Myocyte (in vitro differentiated cells): ENCODE measurements at regions not wholly inside any gene's neighbourhood (a gene's known extent, or its start where the extent isn't known, plus 50 kb on each side); places are given as distances from the start of the nearest gene placed in this dataset.
A peak's percentile ranks its signal among the peaks of the same experiment; 100 is the strongest.

Experiments
- DNase-seq: peaks from one replicate; pipeline ENCODE4 v3.0.0-alpha.2; 2012; ENCODE audit warnings: low read depth

DNA sequence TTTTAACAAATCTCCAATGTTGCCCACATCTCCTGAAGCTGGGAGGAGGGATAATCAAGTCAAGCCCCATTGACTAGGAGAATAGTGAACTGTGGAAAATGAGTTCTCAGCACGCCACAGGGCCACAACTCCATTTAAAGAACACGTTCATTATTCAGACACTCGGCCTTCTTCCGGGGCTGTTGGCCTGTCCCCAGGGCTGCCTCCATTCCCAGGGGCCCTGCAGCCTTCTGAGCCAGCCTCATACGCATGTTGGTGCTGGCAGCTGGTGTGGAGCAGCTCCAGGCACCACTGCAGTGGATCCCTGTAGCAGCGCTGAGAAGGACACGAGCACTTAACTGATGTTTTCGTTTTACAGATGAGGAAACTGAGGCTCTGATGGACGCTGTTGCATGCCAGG is 87.5 kb upstream of the RCN1 start:
- no peak for DNase-seq

DNA sequence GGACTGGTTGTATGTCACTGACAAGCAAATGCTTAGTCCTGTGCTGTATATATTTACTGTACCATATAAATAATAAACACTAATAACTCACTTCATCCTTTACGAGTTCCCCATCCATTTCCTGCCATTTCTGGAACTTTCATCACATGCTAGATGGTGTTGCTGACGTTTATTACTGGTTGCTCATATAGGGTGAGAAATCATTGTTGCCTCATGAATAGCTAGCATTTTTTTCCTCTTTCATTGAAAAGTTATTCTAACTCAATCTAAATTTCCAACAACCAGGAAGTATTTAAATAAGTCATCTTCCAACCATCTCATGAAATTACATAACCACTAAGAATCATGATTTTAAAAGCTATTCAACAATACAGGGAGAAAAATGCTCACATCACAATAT is 88.6 kb upstream of the RCN1 start:
- no peak for DNase-seq

DNA sequence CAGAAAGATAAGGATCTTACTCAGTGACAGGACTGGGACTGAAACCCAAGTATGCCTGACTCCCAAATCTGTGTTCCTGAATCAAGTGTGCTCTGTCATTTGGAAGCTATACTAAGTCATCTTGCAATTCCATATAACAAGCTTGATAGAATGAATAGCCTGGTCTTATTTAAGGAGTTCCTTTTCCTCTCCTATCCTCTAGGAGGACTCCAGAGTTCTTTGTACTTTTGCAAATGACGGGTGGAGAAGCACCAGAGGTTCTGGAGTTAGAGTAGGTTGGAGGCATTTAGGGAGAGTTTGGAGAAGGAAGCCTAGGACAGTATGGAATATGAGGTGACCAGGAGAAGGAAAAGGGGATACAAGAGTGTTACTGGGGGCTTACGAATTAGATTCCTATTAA is 92.9 kb upstream of the RCN1 start:
- no peak for DNase-seq

DNA sequence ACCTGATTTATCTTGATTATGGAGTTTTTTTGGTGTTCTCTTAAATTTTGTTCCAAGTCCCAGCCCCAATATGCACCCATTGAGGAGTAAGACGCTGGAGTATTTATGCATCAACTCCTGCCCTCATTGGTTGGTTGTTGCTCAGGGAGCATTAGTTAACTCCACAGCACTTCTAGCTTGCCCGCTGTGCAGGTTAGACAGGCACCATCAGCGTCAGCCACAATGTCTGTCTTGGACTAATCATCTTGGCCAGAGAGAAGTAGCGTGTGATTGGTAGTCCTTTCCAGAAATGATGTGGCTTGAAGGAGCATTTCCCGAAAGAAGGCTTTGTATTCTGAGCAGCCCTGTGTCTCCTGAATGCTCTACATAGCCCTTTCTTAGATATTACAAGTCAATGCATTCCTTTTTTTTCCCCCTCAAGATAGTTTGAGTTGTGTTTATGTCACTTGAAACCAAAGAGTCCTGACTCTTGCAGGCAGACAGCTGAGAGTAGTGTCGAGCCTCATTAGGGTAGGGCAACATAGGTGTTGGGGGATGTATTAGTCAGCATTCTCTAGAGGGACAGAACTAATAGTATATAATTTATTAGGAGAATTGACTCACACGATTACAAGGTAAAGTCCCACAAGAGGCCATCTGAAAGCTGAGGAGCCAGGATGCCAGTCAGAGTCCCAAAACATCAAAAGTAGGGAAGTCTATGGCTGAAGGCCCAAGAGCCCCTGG is 94.6 kb upstream of the RCN1 start:
- DNase-seq: no peak

DNA sequence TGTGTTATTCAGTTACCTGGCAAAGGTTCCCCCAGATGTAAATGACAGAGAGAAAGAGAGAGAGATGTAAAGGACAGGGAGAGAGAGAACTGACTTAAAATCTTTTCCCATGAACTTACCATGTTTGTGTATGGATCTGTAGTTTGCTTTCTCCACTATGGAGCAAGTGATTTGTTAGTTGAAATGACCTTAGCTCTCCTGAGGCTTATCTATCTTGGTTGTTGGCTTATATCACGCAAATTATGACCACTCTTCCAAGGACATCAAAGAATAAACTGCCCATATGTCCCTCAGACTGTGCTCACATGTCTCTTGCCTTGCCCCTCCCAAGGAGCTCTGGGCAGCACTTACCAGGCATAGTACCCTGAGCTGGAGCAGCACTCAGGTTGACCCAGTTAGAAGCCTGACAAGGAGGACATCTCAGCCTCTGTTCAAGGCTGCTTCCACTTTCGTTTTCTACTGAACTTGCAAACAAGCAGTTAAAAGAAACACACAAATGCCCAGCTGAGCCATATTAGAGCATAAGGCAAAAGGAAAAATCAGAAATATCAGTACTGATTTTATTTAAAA is 95.3 kb upstream of the RCN1 start:
- DNase-seq: peak; percentile 18

DNA sequence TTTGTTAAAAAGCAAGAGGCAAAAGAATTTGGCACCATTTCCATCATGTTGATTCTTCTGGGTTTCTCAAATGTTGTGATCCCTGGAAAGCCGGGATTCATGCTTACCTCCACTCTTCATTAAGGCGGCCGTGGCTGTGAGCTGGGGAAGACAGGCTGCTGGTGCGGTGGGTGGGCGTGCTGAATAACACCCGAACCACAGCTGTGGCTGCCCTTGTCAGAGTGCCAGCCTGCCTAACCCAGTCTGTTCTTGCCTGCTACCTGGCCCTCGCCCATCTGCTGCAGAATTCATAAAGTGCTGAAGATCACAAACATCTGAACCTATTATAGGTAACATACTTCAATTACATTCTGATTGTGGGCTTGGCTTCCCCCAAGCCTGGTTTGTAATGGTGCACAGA is 95.8 kb upstream of the RCN1 start:
- peak; percentile 19 for DNase-seq

DNA sequence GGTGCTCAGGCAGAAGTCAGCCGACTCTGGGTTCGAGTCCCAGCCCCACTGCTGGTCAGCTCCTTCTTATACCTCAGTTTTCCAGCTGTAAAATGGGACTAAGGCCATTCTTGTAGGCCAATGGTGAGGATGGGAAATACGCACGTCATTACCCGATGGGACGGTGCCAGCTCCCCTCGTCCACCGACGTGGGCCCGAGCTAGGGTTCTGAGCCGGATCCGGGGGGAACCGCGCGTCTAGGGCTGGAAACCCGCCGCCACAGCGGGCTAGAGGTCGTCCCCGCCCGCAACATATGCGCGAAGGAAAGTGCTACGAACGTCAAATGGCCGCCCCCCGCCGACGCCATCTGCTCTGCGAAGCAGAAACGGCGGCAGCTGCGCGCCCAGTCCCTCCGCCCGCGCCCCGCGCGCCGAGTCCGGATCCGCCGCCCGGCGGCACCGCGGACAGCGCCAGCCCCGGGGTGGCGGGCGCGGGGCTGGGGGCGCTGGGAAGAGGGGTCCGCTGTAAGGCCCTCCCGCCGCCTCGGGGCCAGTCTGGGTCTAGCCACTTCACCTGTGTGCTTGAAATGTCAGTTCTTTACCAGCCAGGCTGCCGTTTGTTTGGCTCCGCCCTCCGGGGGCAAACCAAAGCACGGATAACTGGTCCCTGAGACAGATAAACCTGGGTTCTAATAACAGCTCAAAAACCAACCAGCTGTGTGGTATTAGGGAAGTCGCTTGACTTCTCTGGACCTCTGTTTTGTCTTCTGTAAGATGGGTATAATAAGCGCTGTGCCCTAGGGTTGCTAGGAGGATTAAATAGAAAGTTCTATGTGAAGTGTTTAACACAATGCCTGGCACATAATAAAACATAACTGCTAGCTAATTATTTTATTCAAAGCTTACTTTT is 103.5 kb upstream of the RCN1 start:
- no peak for DNase-seq

DNA sequence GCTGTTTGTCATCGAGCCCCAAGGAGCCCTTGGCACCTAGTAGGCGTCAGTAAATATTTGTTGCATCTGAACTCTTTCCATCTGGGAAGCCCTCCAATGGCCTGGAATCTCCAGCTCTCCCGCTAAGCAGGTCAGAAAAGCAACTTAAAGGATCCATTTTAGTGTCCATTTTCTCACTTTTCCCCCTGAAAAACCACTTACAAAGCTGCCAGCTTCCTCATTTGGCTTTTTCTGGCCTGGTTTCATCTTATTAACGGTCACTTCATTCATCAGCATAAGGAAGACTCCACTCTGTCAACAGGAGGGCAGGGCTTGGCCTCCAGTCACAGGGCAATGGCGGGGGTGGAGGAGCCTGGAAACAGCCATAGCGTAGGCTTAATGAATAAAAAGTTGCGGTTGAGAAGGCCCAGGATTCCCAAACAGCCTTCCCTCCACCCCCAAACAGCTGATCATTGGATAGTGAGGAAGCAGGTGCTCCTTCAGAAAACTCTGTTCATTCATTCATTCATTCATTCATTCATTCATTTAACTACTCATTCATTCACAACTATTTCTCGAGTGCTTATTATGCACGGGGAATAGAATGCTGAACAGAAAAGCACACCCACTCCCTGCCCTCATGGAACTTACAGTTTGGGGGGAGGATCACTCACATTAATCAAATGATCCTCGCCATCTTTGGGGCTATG is 104.5 kb upstream of the RCN1 start:
- DNase-seq: no peak

DNA sequence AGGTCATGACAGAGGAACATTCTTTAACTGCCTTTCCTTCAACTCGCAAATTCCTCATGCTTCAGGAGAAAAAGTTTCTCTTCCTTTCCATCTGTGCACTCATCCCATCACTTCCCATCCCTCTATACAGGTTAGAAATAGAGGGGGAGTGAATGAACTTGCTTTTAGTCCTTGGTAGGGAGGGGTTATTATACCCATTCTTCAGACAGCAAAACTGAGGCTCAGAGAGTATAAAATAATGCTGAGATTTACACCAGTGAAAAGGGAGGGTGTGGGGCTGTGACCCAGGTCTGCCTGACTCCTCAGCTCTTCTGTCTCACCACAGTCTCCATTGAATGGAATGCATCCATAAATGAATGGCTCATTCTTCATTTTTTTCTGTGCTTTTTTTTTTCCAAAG is 109.4 kb upstream of the RCN1 start:
- DNase-seq: no peak

DNA sequence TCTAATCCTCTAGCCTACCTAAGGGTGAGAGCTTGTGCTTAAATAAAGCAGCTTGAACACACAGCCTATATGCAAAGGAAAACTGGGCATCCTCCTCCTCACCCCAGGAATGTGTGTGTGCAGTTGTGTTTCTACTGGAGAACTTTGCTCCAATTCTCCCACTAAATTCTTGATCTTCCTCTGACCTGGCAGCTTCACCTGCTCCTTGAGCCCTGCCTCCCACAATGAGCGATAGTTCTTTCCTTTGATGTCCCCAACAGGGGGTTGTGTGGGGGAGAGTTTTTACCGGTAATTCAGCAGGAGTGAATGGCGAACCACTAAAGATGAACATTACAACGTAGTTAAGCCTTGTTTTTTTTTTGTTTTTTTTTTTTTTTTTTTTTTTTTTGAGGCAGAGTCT is 113.5 kb upstream of the RCN1 start:
- DNase-seq: no peak

DNA sequence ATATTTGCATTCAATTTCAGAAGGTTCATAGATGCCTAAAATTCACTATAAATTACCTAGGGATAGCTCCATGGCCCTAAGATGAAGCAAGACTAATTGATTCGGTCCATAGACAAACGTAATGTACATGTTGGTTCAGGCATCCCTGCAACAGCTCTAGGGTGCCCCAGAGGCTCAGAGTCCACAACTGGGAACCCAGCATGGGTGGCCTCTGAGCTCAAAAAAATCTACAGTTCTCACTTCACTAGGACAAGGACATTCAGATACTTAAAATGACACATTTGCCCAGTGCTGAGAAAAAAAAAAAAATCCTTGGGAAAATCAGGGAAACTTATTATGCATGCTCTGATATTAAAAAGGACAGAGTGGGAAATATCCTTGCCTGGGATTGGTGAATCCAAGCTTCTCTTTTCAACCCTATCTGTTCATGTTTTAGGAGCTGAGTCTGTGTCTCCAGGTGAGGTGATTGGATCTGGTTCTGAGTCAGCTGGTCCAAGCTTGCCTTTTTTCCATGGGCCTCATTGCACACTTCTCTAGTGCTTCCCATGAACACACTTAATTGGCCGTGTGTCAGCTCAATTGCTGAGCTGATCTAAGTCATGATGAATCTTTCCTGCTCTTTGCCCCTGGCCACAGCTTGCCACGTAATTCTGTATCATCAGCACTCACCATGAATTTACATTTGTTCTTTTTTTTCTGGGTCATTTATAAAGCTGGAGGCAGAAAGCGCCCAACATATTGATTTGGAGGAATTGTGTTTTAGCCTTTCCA is 116.3 kb upstream of the RCN1 start:
- peak; percentile 17 for DNase-seq

DNA sequence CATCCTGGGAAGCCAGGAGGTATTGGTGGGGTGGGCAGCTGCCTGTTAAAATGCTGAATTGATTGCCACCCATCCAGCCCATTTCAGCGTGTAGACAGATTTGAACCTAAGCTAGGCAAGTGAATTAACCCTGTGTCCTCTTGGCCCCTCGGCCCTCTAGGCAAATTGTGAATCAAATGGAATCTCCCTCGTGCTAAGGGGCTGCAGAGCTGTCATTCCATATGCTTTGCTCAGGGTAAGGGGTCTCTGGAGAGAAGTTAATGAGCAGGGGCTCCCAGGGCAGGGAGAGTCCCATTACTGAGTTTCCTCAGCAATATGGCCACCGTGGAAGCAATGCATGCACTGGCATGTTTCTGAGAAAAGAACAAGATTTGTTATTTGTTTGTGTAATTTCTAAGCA is 117.7 kb upstream of the RCN1 start:
- DNase-seq: no peak

DNA sequence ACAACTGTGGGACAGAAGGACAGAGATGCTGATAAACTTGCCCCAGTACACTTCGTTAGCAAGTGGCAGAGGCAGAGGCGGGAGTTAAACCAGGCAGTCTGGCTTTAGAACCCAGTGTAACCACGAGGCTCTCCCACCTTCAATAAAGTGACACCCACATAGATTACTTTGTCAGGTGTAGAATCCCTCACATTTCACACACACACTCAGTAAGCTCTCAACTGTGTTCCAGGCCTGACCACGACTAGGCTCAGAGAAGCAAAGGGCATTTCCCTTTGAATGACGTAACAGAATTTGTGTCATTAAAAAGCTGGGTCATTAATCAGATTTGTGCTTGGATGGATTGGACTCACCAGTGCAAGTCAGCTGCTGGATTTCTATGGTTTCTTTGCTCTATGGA is 118.3 kb upstream of the RCN1 start:
- no peak for DNase-seq

DNA sequence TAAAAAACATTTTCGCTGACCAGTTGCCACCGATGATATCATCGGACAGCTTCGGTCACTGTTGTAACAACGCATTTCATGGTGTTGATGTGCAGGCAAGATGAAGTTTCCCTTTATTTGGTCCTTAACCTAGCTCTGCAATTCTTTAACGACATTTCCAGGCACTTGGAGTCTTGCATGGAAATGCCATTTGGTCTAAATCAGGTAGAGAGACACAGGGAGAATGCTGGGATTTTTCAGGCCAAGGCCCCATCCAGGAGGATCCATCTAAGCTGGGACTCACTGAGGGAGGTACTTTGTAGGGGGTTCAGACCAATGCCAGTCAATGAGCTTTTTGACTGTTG is 121.5 kb upstream of the RCN1 start:
- DNase-seq: no peak

DNA sequence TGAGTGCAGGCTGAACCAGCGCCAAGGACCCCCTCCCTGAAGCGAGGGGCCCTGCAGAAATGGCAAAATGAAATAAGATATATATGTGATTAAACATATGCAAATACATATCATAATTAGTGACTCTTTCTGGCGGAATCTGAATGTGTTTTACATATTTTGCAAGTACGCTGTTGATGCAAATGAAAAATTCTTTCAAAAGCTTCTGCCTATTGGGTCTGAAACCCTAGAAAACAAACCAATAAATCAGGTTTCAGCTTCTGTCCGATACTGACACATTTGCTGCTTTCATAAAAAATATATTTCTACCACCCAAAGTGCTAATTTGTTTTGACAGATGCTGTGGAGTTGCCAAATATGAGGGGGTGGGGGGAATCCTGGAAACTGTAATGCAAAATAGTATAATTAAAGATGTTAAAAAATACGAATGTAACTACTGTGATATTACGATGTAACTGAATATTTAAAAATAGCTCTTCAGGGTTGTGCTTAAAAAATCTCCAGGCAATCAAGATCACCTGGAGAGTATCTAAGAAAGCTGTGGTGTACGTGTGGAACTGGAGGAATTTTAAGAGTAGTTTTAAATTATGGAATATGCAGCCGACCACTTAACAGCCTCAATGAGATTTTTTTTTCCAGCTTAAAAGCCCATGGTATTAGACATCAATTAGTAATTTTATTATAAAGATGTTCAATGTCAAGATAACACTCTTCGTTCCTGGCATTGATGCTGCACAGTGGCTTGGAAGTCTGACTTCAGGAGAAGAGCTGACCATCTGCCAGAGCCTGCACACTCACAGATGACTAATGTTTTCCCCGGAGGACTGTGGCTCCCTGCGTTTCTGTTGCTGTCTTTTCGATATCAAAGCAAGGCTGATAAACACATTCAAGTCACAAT is 122.2 kb upstream of the RCN1 start:
- peak; percentile 81 for DNase-seq

DNA sequence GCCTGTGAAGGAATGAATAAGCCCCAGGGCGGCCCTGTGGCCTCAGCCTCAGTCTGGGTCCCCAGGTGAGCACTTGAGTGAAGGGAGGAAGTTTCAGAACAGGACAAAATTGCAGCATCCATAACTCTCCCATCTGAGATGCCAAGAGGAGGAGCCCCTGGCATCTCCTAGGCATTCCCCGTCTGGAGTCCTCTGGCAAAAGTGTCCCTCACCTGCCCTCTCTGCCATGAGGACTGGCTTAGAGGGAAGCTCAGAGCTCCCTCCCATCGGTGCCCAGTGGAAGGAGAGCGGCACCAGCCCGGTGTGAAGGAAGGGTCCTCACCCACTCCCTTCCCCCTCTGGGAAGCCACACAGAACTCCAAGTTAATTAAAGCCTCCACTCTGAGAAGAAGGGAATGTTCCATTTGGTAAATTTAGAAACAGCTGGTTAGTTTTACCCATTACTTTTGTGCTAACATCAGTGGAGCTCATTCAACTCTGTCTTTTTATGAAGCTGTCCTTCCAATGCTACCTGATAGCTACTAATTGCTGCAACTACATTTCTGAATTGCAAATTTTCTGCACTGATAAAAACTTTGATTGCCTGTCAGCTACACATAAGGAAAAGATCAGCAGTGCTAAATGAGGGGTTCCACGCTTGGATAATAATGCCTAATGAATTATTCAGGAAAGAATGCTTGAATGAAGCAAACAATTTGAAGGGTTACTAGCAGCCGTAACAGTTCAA is 123.3 kb upstream of the RCN1 start:
- peak; percentile 25 for DNase-seq

DNA sequence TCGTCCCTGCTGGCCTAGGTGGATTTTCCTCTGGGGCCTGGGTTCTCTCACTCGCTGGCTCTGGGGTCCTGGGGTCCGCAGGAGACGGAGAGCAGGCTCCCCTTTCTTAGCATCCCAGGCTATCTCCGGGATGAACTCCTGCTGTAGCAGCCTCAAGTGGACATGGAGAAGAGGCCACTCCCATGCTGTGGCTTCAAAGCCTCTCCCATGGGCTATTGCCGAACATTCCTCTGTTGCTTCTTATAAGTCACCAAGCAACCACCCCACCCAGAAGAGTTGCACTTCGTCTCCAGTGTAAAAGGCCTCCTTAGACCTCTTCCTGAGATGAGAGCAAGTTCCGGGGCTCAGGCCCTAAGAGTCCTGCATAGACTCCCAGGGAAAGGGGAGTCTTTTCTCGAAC is 124.0 kb upstream of the RCN1 start:
- peak; percentile 16 for DNase-seq

DNA sequence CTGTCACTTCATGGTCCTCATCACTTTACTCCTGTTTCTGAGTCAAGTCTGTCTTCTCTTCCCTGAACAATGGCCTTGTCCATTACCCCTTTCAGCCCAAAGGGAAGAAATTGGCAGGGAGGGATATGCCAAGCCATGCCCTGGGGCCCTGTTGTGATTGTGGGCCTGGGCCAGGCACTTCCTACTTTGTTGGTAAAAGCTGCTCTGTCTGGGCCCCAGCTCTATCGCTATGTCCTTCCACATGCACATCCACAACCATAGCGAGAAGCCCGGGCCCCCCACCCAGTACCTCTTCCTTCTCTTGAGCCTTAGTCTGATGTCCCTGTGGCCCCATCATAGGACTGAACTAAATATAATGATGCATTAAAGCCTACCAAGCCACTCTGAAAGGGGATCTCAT is 126.7 kb upstream of the RCN1 start:
- no peak for DNase-seq

DNA sequence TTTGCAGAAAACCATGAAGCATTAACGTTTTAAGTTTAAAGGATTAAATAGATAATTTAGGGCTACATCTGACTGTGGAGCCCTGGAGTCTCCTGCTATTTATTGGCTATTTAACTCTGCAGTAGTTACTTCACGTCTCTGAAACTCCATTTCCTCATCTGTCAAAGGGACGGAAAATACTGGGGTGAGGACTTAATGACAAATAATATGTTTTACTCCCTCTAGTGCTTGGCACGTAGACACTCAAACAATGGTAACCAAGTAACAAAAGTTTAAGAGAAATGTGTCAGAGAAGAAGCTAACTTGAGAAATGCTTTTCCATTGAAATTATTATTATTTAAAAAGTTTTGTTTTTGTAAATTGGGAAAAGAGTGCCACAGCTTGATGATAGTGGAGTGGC is 130.7 kb upstream of the RCN1 start:
- no peak for DNase-seq

DNA sequence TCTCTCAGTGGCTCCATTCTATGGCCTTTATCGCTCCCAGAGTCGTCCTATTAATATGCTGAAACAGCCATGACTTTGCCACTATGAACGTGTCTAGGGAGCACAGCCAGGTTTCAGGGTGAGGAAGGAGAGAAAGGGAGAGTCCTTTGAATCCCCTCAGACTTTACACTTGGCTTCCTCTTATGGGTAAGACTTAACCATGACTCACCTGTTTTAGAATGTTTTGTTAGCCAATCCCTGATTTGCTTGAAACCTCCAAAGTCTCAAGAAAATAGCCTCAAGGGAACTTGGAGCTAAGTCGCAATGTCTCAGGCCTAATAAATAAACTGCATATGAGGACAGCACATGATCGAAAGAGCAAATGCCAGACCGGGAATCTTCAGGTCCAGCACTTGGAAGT is 131.2 kb upstream of the RCN1 start:
- DNase-seq: no peak
